ENCODE measurements at regions not wholly inside any gene's neighbourhood (a gene's known extent, or its start where the extent isn't known, plus 50 kb on each side); places are given as distances from the start of the nearest gene placed in this dataset.

GRCh38 chrX:39674490-39675161 lies 423.1 kb downstream of the BCOR start:
- no peak for TF ChIP-seq MAX (IDR thresholded peaks at IDR 0.05)
- no peak for TF ChIP-seq GABPA (IDR thresholded peaks at IDR 0.05 in 1 of 2, conservative IDR thresholded peaks at IDR 0.05 in 1 of 2)
- TF ChIP-seq EGR1 (IDR thresholded peaks at IDR 0.05; ENCODE audit: low read depth in 2 of 2): no peak
- TF ChIP-seq HNF4G (IDR thresholded peaks at IDR 0.05): no peak
- TF ChIP-seq ZBTB33 (IDR thresholded peaks at IDR 0.05): no peak
- TF ChIP-seq YY1 (IDR thresholded peaks at IDR 0.05): no peak
- no peak for TF ChIP-seq HNF4A (conservative IDR thresholded peaks at IDR 0.05)
- TF ChIP-seq RXRA (IDR thresholded peaks at IDR 0.05): no peak
- TF ChIP-seq JUND (IDR thresholded peaks at IDR 0.05): no peak
- TF ChIP-seq, protein P1, sequence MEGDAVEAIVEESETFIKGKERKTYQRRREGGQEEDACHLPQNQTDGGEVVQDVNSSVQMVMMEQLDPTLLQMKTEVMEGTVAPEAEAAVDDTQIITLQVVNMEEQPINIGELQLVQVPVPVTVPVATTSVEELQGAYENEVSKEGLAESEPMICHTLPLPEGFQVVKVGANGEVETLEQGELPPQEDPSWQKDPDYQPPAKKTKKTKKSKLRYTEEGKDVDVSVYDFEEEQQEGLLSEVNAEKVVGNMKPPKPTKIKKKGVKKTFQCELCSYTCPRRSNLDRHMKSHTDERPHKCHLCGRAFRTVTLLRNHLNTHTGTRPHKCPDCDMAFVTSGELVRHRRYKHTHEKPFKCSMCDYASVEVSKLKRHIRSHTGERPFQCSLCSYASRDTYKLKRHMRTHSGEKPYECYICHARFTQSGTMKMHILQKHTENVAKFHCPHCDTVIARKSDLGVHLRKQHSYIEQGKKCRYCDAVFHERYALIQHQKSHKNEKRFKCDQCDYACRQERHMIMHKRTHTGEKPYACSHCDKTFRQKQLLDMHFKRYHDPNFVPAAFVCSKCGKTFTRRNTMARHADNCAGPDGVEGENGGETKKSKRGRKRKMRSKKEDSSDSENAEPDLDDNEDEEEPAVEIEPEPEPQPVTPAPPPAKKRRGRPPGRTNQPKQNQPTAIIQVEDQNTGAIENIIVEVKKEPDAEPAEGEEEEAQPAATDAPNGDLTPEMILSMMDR (IDR thresholded peaks at IDR 0.05; ENCODE audit: low read depth, low read length, missing input control): no peak
- TF ChIP-seq FOXA1 (IDR thresholded peaks at IDR 0.05): no peak
- TF ChIP-seq, protein P2, sequence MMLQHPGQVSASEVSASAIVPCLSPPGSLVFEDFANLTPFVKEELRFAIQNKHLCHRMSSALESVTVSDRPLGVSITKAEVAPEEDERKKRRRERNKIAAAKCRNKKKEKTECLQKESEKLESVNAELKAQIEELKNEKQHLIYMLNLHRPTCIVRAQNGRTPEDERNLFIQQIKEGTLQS (IDR thresholded peaks at IDR 0.05): no peak
- TF ChIP-seq NR2F2 (IDR thresholded peaks at IDR 0.05): no peak
- TF ChIP-seq FOXA2 (IDR thresholded peaks at IDR 0.05): no peak
- TF ChIP-seq REST (IDR thresholded peaks at IDR 0.05): no peak
- TF ChIP-seq TAF1 (conservative IDR thresholded peaks at IDR 0.05): no peak
- no peak for DNase-seq (ENCODE audit: low spot score)
- Histone ChIP-seq H3K9me3 (ENCODE audit: control insufficient read depth in 4 of 4, low read length in 3 of 4) (peaks cover 0 to 4% (median 0%) of the 10 kb centered on the region in 4 donors), H3K36me3 (ENCODE audit: control insufficient read depth in 4 of 4, insufficient read depth in 3 of 4, low read depth in 1 of 4, low read length in 3 of 4) (no peaks in the 10 kb centered on the region), H3K27ac (ENCODE audit: low read depth in 1 of 2, low read length in 2 of 2) (no peak overlapping the region), H3K4me1 (ENCODE audit: control insufficient read depth in 4 of 4, insufficient read depth in 4 of 4, low read length in 3 of 4) (peaks cover 2 to 14% (median 5%) of the 10 kb centered on the region in 4 donors), H3K27me3 (ENCODE audit: control insufficient read depth in 4 of 4, insufficient read depth in 4 of 4, low read length in 3 of 4) (no peaks in the 10 kb centered on the region), H3K4me3 (ENCODE audit: low read depth in 1 of 3, low read length in 3 of 3) (no peak overlapping the region), H3K9ac (ENCODE audit: low read depth in 1 of 2, low read length in 2 of 2) (no peak overlapping the region)
- 95% methylated on average over 5 of the region's 5 CpGs for WGBS
